Lung (tissue), 11 donors: ENCODE measurements at regions not wholly inside any gene's neighbourhood (a gene's known extent, or its start where the extent isn't known, plus 50 kb on each side); places are given as distances from the start of the nearest gene placed in this dataset.

ENCODE experiments used
- ATAC-seq: fragments of 200-7000 bp; cut with Tn5 transposase; one replicate; pipeline ENCODE4 v1.9.1; 2020; ENCODE audit warnings: moderate number of reproducible peaks; ENCODE audit not compliant: insufficient read depth, low FRiP score
- DNase-seq, 3 donors: peaks; one replicate each; pipeline ENCODE4 v3.0.0-alpha.2; 2013 to 2017
- H3K27ac ChIP-seq, 2 donors: one replicate each; pipeline ENCODE4 v1.5.1; 2013; ENCODE audit warnings: mild to moderate bottlenecking in 2 of 2, moderate library complexity in 2 of 2, control low read depth in 1 of 2, inconsistent platforms in 1 of 2, low read depth in 1 of 2, low read length in 1 of 2
- H3K27me3 ChIP-seq, 3 donors: one replicate each; pipeline ENCODE4 v1.5.1; 2013; ENCODE audit warnings: low read length in 2 of 3; ENCODE audit not compliant: control insufficient read depth in 3 of 3, insufficient read depth in 3 of 3
- H3K36me3 ChIP-seq, 4 donors: one replicate each; pipeline ENCODE4 v1.5.1; 2013; ENCODE audit warnings: low read length in 4 of 4, mild to moderate bottlenecking in 1 of 4, moderate library complexity in 1 of 4; ENCODE audit not compliant: control insufficient read depth in 4 of 4, insufficient read depth in 4 of 4
- H3K4me1 ChIP-seq, 5 donors: one replicate each; pipeline ENCODE4 v1.5.1; 2013; ENCODE audit warnings: low read length in 5 of 5, mild to moderate bottlenecking in 2 of 5, moderate library complexity in 1 of 5; ENCODE audit not compliant: control insufficient read depth in 5 of 5, insufficient read depth in 5 of 5
- H3K4me3 ChIP-seq: one replicate; pipeline ENCODE4 v1.5.1; 2013; ENCODE audit warnings: mild to moderate bottlenecking, control low read depth, moderate library complexity
- H3K9ac ChIP-seq, 2 donors: one replicate each; pipeline ENCODE4 v1.5.1; 2013; ENCODE audit warnings: low read length in 2 of 2, control low read depth in 1 of 2; ENCODE audit not compliant: insufficient read depth in 1 of 2
- H3K9me3 ChIP-seq, 4 donors: one replicate each; pipeline ENCODE4 v1.5.1; 2013; ENCODE audit warnings: low read length in 3 of 4, mild to moderate bottlenecking in 1 of 4, moderate library complexity in 1 of 4; ENCODE audit not compliant: control insufficient read depth in 4 of 4, insufficient read depth in 3 of 4
- CTCF ChIP-seq: IDR thresholded peaks from 2 replicates; pipeline ENCODE4 v1.5.1; 2012; ENCODE audit warnings: mild to moderate bottlenecking; ENCODE audit errors: control extremely low read depth, extremely low read depth
- WGBS, 2 donors: extraction: QIAGEN DNeasy Blood & Tissue Kit; methylation state at CpG; one replicate each; pipeline ENCODE4 v1.1.7; 2013; 5-methylcytosine and 5-hydroxymethylcytosine counted together
- donor health status: control.
- donor health status: control.
- donor health status: Bipolar disorder and iron deficiency.
- donor health status: healthy.
- donor health status: DM: yes; HTN: yes; CAD: no.

- DNase-seq (peak in 2 of 3 donors; percentile 75 to 79), ATAC-seq (no peak)
- Histone ChIP-seq H3K4me1 (peaks cover 0 to 25% (median 10%) of the 10 kb centered on the region in 5 donors), H3K4me3 (no peak overlapping the region), H3K9ac (no peak overlapping the region), H3K9me3 (no peaks in the 10 kb centered on the region), H3K27me3 (no peaks in the 10 kb centered on the region), H3K36me3 (no peaks in the 10 kb centered on the region), H3K27ac (no peak overlapping the region)
- TF ChIP-seq CTCF: no peak
- WGBS, 2 donors: 61 to 75% methylated on average over 4 of the region's 4 CpGs
These were observed 156.0 kb downstream of the BAMBI start for GRCh38 chr10:28833313-28833712.

GRCh38 chr10:28836435-28836743, 159.1 kb downstream of the BAMBI start:
- ATAC-seq: no peak
- Histone ChIP-seq H3K9me3 (no peaks in the 10 kb centered on the region), H3K4me1 (peaks cover 0 to 52% (median 19%) of the 10 kb centered on the region in 5 donors), H3K9ac (no peak overlapping the region), H3K4me3 (no peak overlapping the region), H3K27ac (no peak overlapping the region), H3K36me3 (no peaks in the 10 kb centered on the region), H3K27me3 (no peaks in the 10 kb centered on the region)
- no peak for DNase-seq
- TF ChIP-seq CTCF: no peak

GRCh38 chr10:28837613-28838390, 160.5 kb downstream of the BAMBI start:
- WGBS, 2 donors: 68 to 77% methylated on average over 3 of the region's 3 CpGs
- no peak for TF ChIP-seq CTCF
- ATAC-seq: no peak

GRCh38 chr10:28838908-28839307, 161.6 kb downstream of the BAMBI start:
- DNase-seq (no peak), ATAC-seq (no peak)
- Histone ChIP-seq H3K9ac (no peak overlapping the region), H3K4me1 (peaks cover 0 to 49% (median 17%) of the 10 kb centered on the region in 5 donors), H3K9me3 (no peaks in the 10 kb centered on the region), H3K27ac (peak overlapping the region in 1 of 2 donors; percentile 90), H3K4me3 (no peak overlapping the region), H3K36me3 (no peaks in the 10 kb centered on the region), H3K27me3 (no peaks in the 10 kb centered on the region)
- WGBS, 2 donors: 62 to 81% methylated on average over 2 of the region's 2 CpGs
- TF ChIP-seq CTCF: no peak

More at GRCh38 chr10:28837613-28838390, 160.5 kb downstream of the BAMBI start:
- H3K27ac ChIP-seq: no peak overlapping the region
- no peaks in the 10 kb centered on the region for H3K27me3 ChIP-seq
- H3K4me1 ChIP-seq: peaks cover 0 to 54% (median 19%) of the 10 kb centered on the region in 5 donors
- H3K4me3 ChIP-seq: no peak overlapping the region
- no peak for DNase-seq
- H3K36me3 ChIP-seq: no peaks in the 10 kb centered on the region
- H3K9ac ChIP-seq: no peak overlapping the region
- no peaks in the 10 kb centered on the region for H3K9me3 ChIP-seq
